ENCODE measurements at regions not wholly inside any gene's neighbourhood (a gene's known extent, or its start where the extent isn't known, plus 50 kb on each side); places are given as distances from the start of the nearest gene placed in this dataset.

DNA sequence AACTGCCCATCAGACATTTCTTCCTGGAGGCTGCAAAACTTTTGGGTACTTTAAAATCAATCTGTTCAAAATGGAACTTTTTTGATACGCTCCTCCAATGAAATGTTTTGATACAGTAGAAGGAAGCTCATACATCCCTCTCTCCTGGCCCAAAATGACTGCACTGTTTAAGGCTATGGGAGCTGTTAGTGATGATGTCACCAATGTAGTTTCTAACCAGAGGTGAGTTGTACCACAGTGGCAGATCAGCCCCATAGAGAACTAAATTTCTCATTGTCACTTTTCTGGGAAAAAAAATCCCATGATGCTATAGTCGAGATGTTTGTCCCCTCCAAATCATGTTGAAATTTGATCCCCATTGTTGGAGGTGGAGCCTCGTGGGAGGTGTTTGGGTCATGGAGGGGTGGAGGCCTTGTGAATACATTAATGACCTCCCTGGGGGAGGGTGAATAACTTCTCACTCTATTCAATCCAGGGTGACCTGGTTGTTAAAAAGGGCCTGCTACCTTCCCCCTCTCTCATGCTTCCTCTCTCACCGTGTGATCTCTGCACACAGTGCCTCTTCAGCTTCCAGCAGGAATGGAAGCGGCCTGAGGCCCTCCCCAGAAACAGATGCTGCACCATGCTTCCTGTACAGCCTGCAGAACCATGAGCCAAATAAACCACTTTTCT lies 117.4 kb upstream of the NPAS2 start:
- Histone ChIP-seq H3K27ac (no peak overlapping the region), H3K27me3 (no peaks in the 10 kb centered on the region), H3K4me3 (no peak overlapping the region), H3K36me3 (no peaks in the 10 kb centered on the region), H3K9me3 (ENCODE audit: low read depth) (no peaks in the 10 kb centered on the region), H3K4me1 (ENCODE audit: low read depth) (no peaks in the 10 kb centered on the region)
- no peak for DNase-seq (ENCODE audit: low read depth in 1 of 2, low spot score in 1 of 2)
- TF ChIP-seq, protein P1, sequence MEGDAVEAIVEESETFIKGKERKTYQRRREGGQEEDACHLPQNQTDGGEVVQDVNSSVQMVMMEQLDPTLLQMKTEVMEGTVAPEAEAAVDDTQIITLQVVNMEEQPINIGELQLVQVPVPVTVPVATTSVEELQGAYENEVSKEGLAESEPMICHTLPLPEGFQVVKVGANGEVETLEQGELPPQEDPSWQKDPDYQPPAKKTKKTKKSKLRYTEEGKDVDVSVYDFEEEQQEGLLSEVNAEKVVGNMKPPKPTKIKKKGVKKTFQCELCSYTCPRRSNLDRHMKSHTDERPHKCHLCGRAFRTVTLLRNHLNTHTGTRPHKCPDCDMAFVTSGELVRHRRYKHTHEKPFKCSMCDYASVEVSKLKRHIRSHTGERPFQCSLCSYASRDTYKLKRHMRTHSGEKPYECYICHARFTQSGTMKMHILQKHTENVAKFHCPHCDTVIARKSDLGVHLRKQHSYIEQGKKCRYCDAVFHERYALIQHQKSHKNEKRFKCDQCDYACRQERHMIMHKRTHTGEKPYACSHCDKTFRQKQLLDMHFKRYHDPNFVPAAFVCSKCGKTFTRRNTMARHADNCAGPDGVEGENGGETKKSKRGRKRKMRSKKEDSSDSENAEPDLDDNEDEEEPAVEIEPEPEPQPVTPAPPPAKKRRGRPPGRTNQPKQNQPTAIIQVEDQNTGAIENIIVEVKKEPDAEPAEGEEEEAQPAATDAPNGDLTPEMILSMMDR (IDR thresholded peaks at IDR 0.05; ENCODE audit: low read depth, low read length), result no peak

DNA sequence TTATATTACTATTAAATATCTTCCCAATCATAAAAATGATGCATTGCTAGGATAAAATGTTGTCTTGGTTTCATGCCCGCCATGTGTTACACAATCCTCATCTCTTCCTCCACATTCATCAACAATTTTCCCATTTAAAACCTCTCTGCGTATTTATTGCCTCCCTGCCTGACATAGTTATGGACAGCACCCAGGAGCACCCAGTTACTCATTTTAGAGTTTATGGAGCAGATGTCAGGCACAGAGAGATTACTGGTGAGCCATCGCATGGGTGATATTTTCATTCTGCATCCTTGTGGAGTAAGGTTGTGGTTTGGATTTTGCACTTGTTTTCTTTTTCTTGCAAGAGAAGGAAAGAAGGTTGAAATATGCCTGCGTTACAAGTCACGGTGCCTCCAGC lies 116.7 kb upstream of the NPAS2 start:
- Histone ChIP-seq H3K4me3 (no peak overlapping the region), H3K27me3 (no peaks in the 10 kb centered on the region), H3K36me3 (no peaks in the 10 kb centered on the region), H3K27ac (no peak overlapping the region), H3K9me3 (ENCODE audit: low read depth) (no peaks in the 10 kb centered on the region), H3K4me1 (ENCODE audit: low read depth) (no peaks in the 10 kb centered on the region)
- TF ChIP-seq, protein P1 (IDR thresholded peaks at IDR 0.05; ENCODE audit: low read depth, low read length), result no peak
- no peak for DNase-seq (ENCODE audit: low read depth in 1 of 2, low spot score in 1 of 2)

DNA sequence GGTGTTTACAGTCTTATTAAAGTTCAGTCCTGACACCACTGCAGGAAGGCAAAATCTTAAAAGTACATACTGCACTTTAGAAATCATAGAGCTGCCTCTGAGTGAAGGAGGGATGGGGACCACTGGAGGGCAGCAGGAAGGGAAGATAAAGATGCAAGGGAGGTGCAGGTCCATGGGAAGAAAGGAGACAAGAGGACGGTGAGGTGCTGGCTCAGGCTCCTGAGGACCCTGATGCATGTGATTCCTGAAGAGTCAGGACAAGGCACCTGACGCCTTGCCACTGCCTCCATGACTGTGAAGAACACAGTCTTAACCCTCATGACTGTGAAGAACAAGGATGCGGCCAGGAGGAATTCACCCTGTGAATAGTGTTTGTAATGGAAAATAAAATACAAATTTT lies 116.2 kb upstream of the NPAS2 start:
- Histone ChIP-seq H3K27ac (no peak overlapping the region), H3K27me3 (no peaks in the 10 kb centered on the region), H3K4me3 (no peak overlapping the region), H3K4me1 (ENCODE audit: low read depth) (no peaks in the 10 kb centered on the region), H3K9me3 (ENCODE audit: low read depth) (no peaks in the 10 kb centered on the region), H3K36me3 (no peaks in the 10 kb centered on the region)
- DNase-seq (ENCODE audit: low read depth in 1 of 2, low spot score in 1 of 2), result no peak
- TF ChIP-seq, protein P1 (IDR thresholded peaks at IDR 0.05; ENCODE audit: low read depth, low read length), result no peak

DNA sequence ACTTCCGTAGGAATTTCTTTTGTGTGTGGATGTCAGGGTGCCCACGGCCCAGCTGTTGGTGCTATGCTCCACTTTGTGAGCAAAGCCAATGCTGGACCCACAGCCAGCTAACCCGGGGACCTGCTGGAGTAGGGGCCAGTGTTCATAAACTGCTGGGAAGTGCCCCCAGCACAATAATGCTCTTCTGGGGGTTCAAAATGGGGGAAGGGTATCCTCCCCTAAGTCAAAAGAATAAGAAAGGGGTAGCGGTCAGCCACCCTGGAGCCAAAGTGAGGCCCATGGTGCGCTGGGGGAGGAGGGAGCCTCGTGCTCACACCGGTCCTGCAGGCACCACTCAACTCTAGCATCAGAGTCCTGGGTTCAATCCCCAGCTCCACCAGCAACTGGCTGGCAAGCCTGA lies 115.8 kb upstream of the NPAS2 start:
- H3K4me1 ChIP-seq (ENCODE audit: low read depth), result no peaks in the 10 kb centered on the region
- H3K9me3 ChIP-seq (ENCODE audit: low read depth), result no peaks in the 10 kb centered on the region
- no peak overlapping the region for H3K27ac ChIP-seq
- DNase-seq (ENCODE audit: low read depth in 1 of 2, low spot score in 1 of 2), result no peak
- no peak overlapping the region for H3K4me3 ChIP-seq
- no peaks in the 10 kb centered on the region for H3K27me3 ChIP-seq
- no peaks in the 10 kb centered on the region for H3K36me3 ChIP-seq
- TF ChIP-seq, protein P1 (IDR thresholded peaks at IDR 0.05; ENCODE audit: low read depth, low read length), result no peak

DNA sequence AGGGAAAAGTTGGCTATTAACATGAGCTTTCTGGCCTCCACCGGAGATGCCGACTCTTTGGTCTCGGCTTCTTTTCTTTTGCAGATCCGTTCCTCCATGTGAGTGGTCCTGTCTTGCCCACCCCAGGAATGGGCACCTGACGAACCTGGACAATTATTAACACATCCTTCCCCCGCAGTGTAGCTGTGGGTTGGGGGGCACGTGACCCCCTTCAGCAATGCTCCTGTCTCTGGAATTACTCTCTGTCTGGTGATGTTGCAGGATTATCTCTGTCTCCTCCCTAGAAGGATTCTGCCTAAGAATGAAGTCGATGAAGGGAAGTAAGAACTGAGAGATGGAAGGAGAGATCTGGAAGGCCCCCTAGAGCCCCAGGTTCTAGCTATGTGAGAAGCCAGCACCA lies 115.2 kb upstream of the NPAS2 start:
- H3K27ac ChIP-seq, result no peak overlapping the region
- TF ChIP-seq, protein P1 (IDR thresholded peaks at IDR 0.05; ENCODE audit: low read depth, low read length), result no peak

More for the DNA sequence above, 115.2 kb upstream of the NPAS2 start:
- H3K4me3 ChIP-seq, result no peak overlapping the region
- H3K27me3 ChIP-seq, result no peaks in the 10 kb centered on the region
- no peaks in the 10 kb centered on the region for H3K4me1 ChIP-seq (ENCODE audit: low read depth)
- DNase-seq (ENCODE audit: low read depth in 1 of 2, low spot score in 1 of 2), result no peak
- H3K36me3 ChIP-seq, result no peaks in the 10 kb centered on the region
- H3K9me3 ChIP-seq (ENCODE audit: low read depth), result no peaks in the 10 kb centered on the region
